ENCODE measurements at regions not wholly inside any gene's neighbourhood (a gene's known extent, or its start where the extent isn't known, plus 50 kb on each side); places are given as distances from the start of the nearest gene placed in this dataset.

DNA sequence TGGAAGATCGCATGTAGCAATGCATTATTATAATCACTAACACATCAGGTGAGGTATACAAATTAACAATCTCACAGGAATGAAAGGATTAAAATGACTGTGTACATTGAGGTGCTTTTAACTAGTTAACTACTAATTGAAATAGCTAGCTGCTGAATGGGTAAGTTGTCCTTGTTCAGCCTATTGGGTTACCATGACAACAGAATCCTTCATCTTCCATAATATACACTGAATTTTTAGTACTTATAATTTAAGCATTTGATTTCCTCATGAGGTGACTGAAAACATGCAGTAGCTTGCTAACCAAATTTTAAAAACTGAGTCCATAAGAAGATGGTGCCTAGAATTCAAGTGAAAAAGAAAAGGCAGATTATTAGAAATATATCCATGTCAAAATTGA, 347.9 kb downstream of the FAT3 start (continued):
- TF ChIP-seq, protein P1, sequence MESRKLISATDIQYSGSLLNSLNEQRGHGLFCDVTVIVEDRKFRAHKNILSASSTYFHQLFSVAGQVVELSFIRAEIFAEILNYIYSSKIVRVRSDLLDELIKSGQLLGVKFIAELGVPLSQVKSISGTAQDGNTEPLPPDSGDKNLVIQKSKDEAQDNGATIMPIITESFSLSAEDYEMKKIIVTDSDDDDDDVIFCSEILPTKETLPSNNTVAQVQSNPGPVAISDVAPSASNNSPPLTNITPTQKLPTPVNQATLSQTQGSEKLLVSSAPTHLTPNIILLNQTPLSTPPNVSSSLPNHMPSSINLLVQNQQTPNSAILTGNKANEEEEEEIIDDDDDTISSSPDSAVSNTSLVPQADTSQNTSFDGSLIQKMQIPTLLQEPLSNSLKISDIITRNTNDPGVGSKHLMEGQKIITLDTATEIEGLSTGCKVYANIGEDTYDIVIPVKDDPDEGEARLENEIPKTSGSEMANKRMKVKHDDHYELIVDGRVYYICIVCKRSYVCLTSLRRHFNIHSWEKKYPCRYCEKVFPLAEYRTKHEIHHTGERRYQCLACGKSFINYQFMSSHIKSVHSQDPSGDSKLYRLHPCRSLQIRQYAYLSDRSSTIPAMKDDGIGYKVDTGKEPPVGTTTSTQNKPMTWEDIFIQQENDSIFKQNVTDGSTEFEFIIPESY (IDR thresholded peaks at IDR 0.05): no peak
- TF ChIP-seq HNF4A (conservative IDR thresholded peaks at IDR 0.05): no peak

DNA sequence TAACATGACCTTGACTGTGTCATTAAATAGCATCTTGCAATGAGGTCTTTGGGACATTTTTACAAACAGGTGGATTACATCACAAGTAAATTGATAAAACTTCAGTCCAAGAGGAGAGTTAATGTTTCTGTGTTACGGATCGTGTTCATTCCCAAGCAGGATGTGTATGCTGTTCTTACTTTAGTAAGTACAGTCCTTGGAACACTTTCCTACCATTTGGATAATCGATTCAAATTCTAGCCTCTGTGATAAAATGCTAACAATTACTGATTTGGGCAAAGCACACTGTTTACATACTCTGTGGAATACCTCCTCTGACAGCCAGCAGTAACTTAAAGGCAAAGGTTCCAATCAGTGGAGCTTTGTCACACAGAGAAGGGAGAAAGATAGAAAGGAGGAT, 351.7 kb downstream of the FAT3 start:
- Histone ChIP-seq H3K9ac (ENCODE audit: low read depth in 1 of 2, low read length in 2 of 2) (no peak overlapping the region), H3K4me1 (ENCODE audit: control insufficient read depth in 4 of 4, insufficient read depth in 4 of 4, low read length in 3 of 4) (no peaks in the 10 kb centered on the region), H3K27ac (ENCODE audit: low read depth in 1 of 2, low read length in 2 of 2) (no peak overlapping the region), H3K4me3 (ENCODE audit: low read depth in 1 of 3, low read length in 3 of 3) (no peak overlapping the region), H3K27me3 (ENCODE audit: control insufficient read depth in 4 of 4, insufficient read depth in 4 of 4, low read length in 3 of 4) (no peaks in the 10 kb centered on the region), H3K9me3 (ENCODE audit: control insufficient read depth in 4 of 4, low read length in 3 of 4) (no peaks in the 10 kb centered on the region), H3K36me3 (ENCODE audit: control insufficient read depth in 4 of 4, insufficient read depth in 3 of 4, low read depth in 1 of 4, low read length in 3 of 4) (no peaks in the 10 kb centered on the region)
- TF ChIP-seq, protein P2, sequence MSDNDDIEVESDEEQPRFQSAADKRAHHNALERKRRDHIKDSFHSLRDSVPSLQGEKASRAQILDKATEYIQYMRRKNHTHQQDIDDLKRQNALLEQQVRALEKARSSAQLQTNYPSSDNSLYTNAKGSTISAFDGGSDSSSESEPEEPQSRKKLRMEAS (IDR thresholded peaks at IDR 0.05): no peak
- TF ChIP-seq FOXA1 (IDR thresholded peaks at IDR 0.05) (no peak), SP1 (IDR thresholded peaks at IDR 0.05) (no peak), HNF4G (IDR thresholded peaks at IDR 0.05) (no peak), YY1 (IDR thresholded peaks at IDR 0.05) (no peak)
- TF ChIP-seq, protein P1 (IDR thresholded peaks at IDR 0.05): no peak
- TF ChIP-seq, protein P3, sequence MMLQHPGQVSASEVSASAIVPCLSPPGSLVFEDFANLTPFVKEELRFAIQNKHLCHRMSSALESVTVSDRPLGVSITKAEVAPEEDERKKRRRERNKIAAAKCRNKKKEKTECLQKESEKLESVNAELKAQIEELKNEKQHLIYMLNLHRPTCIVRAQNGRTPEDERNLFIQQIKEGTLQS (IDR thresholded peaks at IDR 0.05): no peak
- WGBS: 42% methylated on average over 3 of the region's 3 CpGs
- no peak for DNase-seq (ENCODE audit: low spot score)

DNA sequence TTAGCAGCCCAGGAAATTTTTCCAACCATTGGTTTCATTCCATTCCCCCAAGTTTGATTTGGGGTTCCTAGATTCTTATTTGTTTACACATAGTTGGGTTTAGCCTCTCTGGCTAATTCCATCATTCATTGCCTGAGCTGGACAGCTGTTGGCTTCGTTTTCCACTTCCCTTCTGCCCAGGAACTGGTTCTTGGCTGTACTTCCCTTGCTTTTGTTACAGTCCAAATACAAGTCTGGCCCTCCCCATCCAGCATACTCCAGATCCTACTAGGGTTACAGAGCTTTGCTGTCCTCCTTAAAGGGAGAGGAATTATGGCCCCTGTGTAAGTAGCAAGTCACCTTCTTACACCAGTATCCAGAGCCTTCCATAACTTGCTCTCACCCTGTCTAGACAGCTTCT, 356.3 kb downstream of the FAT3 start:
- no peak overlapping the region for H3K27ac ChIP-seq (ENCODE audit: low read depth in 1 of 2, low read length in 2 of 2)
- H3K36me3 ChIP-seq (ENCODE audit: control insufficient read depth in 4 of 4, insufficient read depth in 3 of 4, low read depth in 1 of 4, low read length in 3 of 4): no peaks in the 10 kb centered on the region
- H3K27me3 ChIP-seq (ENCODE audit: control insufficient read depth in 4 of 4, insufficient read depth in 4 of 4, low read length in 3 of 4): no peaks in the 10 kb centered on the region
- no peak for DNase-seq (ENCODE audit: low spot score)
- WGBS: 39% methylated on average over 1 of the region's 1 CpG
- H3K9me3 ChIP-seq (ENCODE audit: control insufficient read depth in 4 of 4, low read length in 3 of 4): no peaks in the 10 kb centered on the region
- no peak overlapping the region for H3K9ac ChIP-seq (ENCODE audit: low read depth in 1 of 2, low read length in 2 of 2)
- no peak overlapping the region for H3K4me3 ChIP-seq (ENCODE audit: low read depth in 1 of 3, low read length in 3 of 3)
- H3K4me1 ChIP-seq (ENCODE audit: control insufficient read depth in 4 of 4, insufficient read depth in 4 of 4, low read length in 3 of 4): no peaks in the 10 kb centered on the region
- TF ChIP-seq FOXA2 (IDR thresholded peaks at IDR 0.05) (no peak), JUND (IDR thresholded peaks at IDR 0.05) (no peak), HNF4G (IDR thresholded peaks at IDR 0.05) (no peak), RXRA (IDR thresholded peaks at IDR 0.05) (no peak), NR2F2 (IDR thresholded peaks at IDR 0.05) (no peak), YY1 (IDR thresholded peaks at IDR 0.05) (no peak), FOXA1 (IDR thresholded peaks at IDR 0.05) (no peak)
- TF ChIP-seq, protein P3 (IDR thresholded peaks at IDR 0.05): no peak
- TF ChIP-seq, protein P4, sequence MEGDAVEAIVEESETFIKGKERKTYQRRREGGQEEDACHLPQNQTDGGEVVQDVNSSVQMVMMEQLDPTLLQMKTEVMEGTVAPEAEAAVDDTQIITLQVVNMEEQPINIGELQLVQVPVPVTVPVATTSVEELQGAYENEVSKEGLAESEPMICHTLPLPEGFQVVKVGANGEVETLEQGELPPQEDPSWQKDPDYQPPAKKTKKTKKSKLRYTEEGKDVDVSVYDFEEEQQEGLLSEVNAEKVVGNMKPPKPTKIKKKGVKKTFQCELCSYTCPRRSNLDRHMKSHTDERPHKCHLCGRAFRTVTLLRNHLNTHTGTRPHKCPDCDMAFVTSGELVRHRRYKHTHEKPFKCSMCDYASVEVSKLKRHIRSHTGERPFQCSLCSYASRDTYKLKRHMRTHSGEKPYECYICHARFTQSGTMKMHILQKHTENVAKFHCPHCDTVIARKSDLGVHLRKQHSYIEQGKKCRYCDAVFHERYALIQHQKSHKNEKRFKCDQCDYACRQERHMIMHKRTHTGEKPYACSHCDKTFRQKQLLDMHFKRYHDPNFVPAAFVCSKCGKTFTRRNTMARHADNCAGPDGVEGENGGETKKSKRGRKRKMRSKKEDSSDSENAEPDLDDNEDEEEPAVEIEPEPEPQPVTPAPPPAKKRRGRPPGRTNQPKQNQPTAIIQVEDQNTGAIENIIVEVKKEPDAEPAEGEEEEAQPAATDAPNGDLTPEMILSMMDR (IDR thresholded peaks at IDR 0.05; ENCODE audit: low read depth, low read length, missing input control): no peak
- TF ChIP-seq, protein P2 (IDR thresholded peaks at IDR 0.05): no peak

Measured in liver (tissue), 8 donors.